ENCODE measurements at regions not wholly inside any gene's neighbourhood (a gene's known extent, or its start where the extent isn't known, plus 50 kb on each side); places are given as distances from the start of the nearest gene placed in this dataset.
A peak's percentile ranks its signal among the peaks of the same experiment; 100 is the strongest.

- Mint-ChIP-seq H3K27me3 (ENCODE audit: low read depth) (peaks cover 14% of the 10 kb centered on the region), H3K4me1 (ENCODE audit: low read depth) (peaks cover 2% of the 10 kb centered on the region), H3K27ac (no peak overlapping the region), H3K9me3 (no peaks in the 10 kb centered on the region), H3K4me3 (no peak overlapping the region), H3K36me3 (ENCODE audit: low read depth) (no peaks in the 10 kb centered on the region)
- intact Hi-C loops (cut with micrococcal nuclease) = loop anchor here (1.0 kb wide), 2 partner anchors 374 to 431 kb away; no protein-coding TSS in a partner anchor
- peak; percentile 43 for DNase-seq
- CTCF ChIA-PET = interaction anchor here (1.2 kb wide), 1 partner anchor 373 kb away, joined by 3 read pairs; no protein-coding TSS in a partner anchor
Measured at GRCh38 chr20:58028123-58028522, 200.3 kb downstream of the ANKRD60 start.

- H3K4me1 Mint-ChIP-seq (ENCODE audit: low read depth) = no peaks in the 10 kb centered on the region
- DNase-seq = no peak
- intact Hi-C loops (cut with micrococcal nuclease) = no loop called here
- H3K27me3 Mint-ChIP-seq (ENCODE audit: low read depth) = peaks cover 14% of the 10 kb centered on the region
- no peaks in the 10 kb centered on the region for H3K9me3 Mint-ChIP-seq
- CTCF ChIA-PET = interaction anchor here (0.6 kb wide), 2 partner anchors 128 to 175 kb away, joined by 3 to 4 read pairs; no protein-coding TSS in a partner anchor
- H3K27ac Mint-ChIP-seq = no peak overlapping the region
- no peaks in the 10 kb centered on the region for H3K36me3 Mint-ChIP-seq (ENCODE audit: low read depth)
- no peak overlapping the region for H3K4me3 Mint-ChIP-seq
Measured at GRCh38 chr20:58026361-58026760, 202.1 kb downstream of the ANKRD60 start.

GRCh38 chr20:58025233-58025632, 203.2 kb downstream of the ANKRD60 start:
- DNase-seq = no peak
- Mint-ChIP-seq H3K36me3 (ENCODE audit: low read depth) (no peaks in the 10 kb centered on the region), H3K9me3 (no peaks in the 10 kb centered on the region), H3K4me3 (no peak overlapping the region), H3K4me1 (ENCODE audit: low read depth) (no peaks in the 10 kb centered on the region), H3K27me3 (ENCODE audit: low read depth) (peaks cover 16% of the 10 kb centered on the region), H3K27ac (no peak overlapping the region)
- intact Hi-C loops (cut with micrococcal nuclease) = no loop called here
- CTCF ChIA-PET = no interaction called here

GRCh38 chr20:58024241-58024721, 204.2 kb downstream of the ANKRD60 start:
- no peak for DNase-seq
- H3K4me1 Mint-ChIP-seq (ENCODE audit: low read depth) = no peaks in the 10 kb centered on the region
- H3K27me3 Mint-ChIP-seq (ENCODE audit: low read depth) = peaks cover 11% of the 10 kb centered on the region
- H3K27ac Mint-ChIP-seq = no peak overlapping the region
- H3K4me3 Mint-ChIP-seq = no peak overlapping the region
- no peaks in the 10 kb centered on the region for H3K36me3 Mint-ChIP-seq (ENCODE audit: low read depth)
- intact Hi-C loops (cut with micrococcal nuclease) = no loop called here
- CTCF ChIA-PET = interaction anchor here (0.9 kb wide), 1 partner anchor 9 kb away, joined by 3 read pairs; no protein-coding TSS in a partner anchor
- H3K9me3 Mint-ChIP-seq = no peaks in the 10 kb centered on the region

GRCh38 chr20:58023781-58024180, 204.7 kb downstream of the ANKRD60 start:
- intact Hi-C loops (cut with micrococcal nuclease) = no loop called here

GRCh38 chr20:58023346-58023745, 205.1 kb downstream of the ANKRD60 start:
- no peak for DNase-seq
- no peaks in the 10 kb centered on the region for H3K9me3 Mint-ChIP-seq
- CTCF ChIA-PET = no interaction called here
- H3K4me3 Mint-ChIP-seq = no peak overlapping the region
- no peaks in the 10 kb centered on the region for H3K4me1 Mint-ChIP-seq (ENCODE audit: low read depth)
- peaks cover 5% of the 10 kb centered on the region for H3K27me3 Mint-ChIP-seq (ENCODE audit: low read depth)
- no peak overlapping the region for H3K27ac Mint-ChIP-seq
- intact Hi-C loops (cut with micrococcal nuclease) = no loop called here
- no peaks in the 10 kb centered on the region for H3K36me3 Mint-ChIP-seq (ENCODE audit: low read depth)

More at GRCh38 chr20:58023781-58024180, 204.7 kb downstream of the ANKRD60 start:
- no peak overlapping the region for H3K27ac Mint-ChIP-seq
- H3K4me3 Mint-ChIP-seq = no peak overlapping the region
- DNase-seq = no peak
- H3K4me1 Mint-ChIP-seq (ENCODE audit: low read depth) = no peaks in the 10 kb centered on the region
- H3K27me3 Mint-ChIP-seq (ENCODE audit: low read depth) = peaks cover 8% of the 10 kb centered on the region
- CTCF ChIA-PET = interaction anchor here (0.9 kb wide), 1 partner anchor 9 kb away, joined by 3 read pairs; no protein-coding TSS in a partner anchor
- no peaks in the 10 kb centered on the region for H3K9me3 Mint-ChIP-seq
- H3K36me3 Mint-ChIP-seq (ENCODE audit: low read depth) = no peaks in the 10 kb centered on the region

GRCh38 chr20:58022711-58023110, 205.7 kb downstream of the ANKRD60 start:
- H3K36me3 Mint-ChIP-seq (ENCODE audit: low read depth) = no peaks in the 10 kb centered on the region
- DNase-seq = no peak
- H3K9me3 Mint-ChIP-seq = no peaks in the 10 kb centered on the region
- intact Hi-C loops (cut with micrococcal nuclease) = no loop called here
- CTCF ChIA-PET = no interaction called here
- peaks cover 5% of the 10 kb centered on the region for H3K27me3 Mint-ChIP-seq (ENCODE audit: low read depth)
- no peak overlapping the region for H3K4me3 Mint-ChIP-seq
- H3K27ac Mint-ChIP-seq = no peak overlapping the region
- peaks cover 5% of the 10 kb centered on the region for H3K4me1 Mint-ChIP-seq (ENCODE audit: low read depth)

GRCh38 chr20:58021481-58021880, 207.0 kb downstream of the ANKRD60 start:
- no peak overlapping the region for H3K4me3 Mint-ChIP-seq
- no peak overlapping the region for H3K27ac Mint-ChIP-seq
- DNase-seq = no peak
- peaks cover 5% of the 10 kb centered on the region for H3K27me3 Mint-ChIP-seq (ENCODE audit: low read depth)
- intact Hi-C loops (cut with micrococcal nuclease) = no loop called here
- CTCF ChIA-PET = no interaction called here
- H3K4me1 Mint-ChIP-seq (ENCODE audit: low read depth) = peaks cover 6% of the 10 kb centered on the region
- no peaks in the 10 kb centered on the region for H3K9me3 Mint-ChIP-seq
- no peaks in the 10 kb centered on the region for H3K36me3 Mint-ChIP-seq (ENCODE audit: low read depth)

GRCh38 chr20:58020656-58021454, 207.6 kb downstream of the ANKRD60 start:
- intact Hi-C loops (cut with micrococcal nuclease) = no loop called here
- no peak overlapping the region for H3K27ac Mint-ChIP-seq
- no peaks in the 10 kb centered on the region for H3K9me3 Mint-ChIP-seq
- peaks cover 6% of the 10 kb centered on the region for H3K4me1 Mint-ChIP-seq (ENCODE audit: low read depth)
- H3K27me3 Mint-ChIP-seq (ENCODE audit: low read depth) = peaks cover 5% of the 10 kb centered on the region
- CTCF ChIA-PET = no interaction called here
- DNase-seq = no peak
- H3K4me3 Mint-ChIP-seq = no peak overlapping the region
- H3K36me3 Mint-ChIP-seq (ENCODE audit: low read depth) = no peaks in the 10 kb centered on the region

- H3K4me1 Mint-ChIP-seq (ENCODE audit: low read depth) = peaks cover 9% of the 10 kb centered on the region
Measured at GRCh38 chr20:58019850-58020625, 208.4 kb downstream of the ANKRD60 start.

GRCh38 chr20:58019027-58019849, 209.2 kb downstream of the ANKRD60 start:
- no peak overlapping the region for H3K27ac Mint-ChIP-seq
- H3K4me3 Mint-ChIP-seq = no peak overlapping the region
- no peaks in the 10 kb centered on the region for H3K9me3 Mint-ChIP-seq
- no peaks in the 10 kb centered on the region for H3K36me3 Mint-ChIP-seq (ENCODE audit: low read depth)
- intact Hi-C loops (cut with micrococcal nuclease) = no loop called here
- CTCF ChIA-PET = no interaction called here
- peaks cover 10% of the 10 kb centered on the region for H3K27me3 Mint-ChIP-seq (ENCODE audit: low read depth)
- H3K4me1 Mint-ChIP-seq (ENCODE audit: low read depth) = peaks cover 17% of the 10 kb centered on the region
- no peak for DNase-seq

More at GRCh38 chr20:58019850-58020625, 208.4 kb downstream of the ANKRD60 start:
- no peaks in the 10 kb centered on the region for H3K36me3 Mint-ChIP-seq (ENCODE audit: low read depth)
- H3K9me3 Mint-ChIP-seq = no peaks in the 10 kb centered on the region
- CTCF ChIA-PET = no interaction called here
- no peak overlapping the region for H3K4me3 Mint-ChIP-seq
- intact Hi-C loops (cut with micrococcal nuclease) = no loop called here
- H3K27me3 Mint-ChIP-seq (ENCODE audit: low read depth) = peaks cover 8% of the 10 kb centered on the region
- DNase-seq = no peak
- no peak overlapping the region for H3K27ac Mint-ChIP-seq

- CTCF ChIA-PET = no interaction called here
- Mint-ChIP-seq H3K36me3 (ENCODE audit: low read depth) (no peaks in the 10 kb centered on the region), H3K4me3 (no peak overlapping the region), H3K27ac (no peak overlapping the region), H3K27me3 (ENCODE audit: low read depth) (peaks cover 10% of the 10 kb centered on the region), H3K9me3 (no peaks in the 10 kb centered on the region), H3K4me1 (ENCODE audit: low read depth) (peaks cover 21% of the 10 kb centered on the region)
- intact Hi-C loops (cut with micrococcal nuclease) = no loop called here
- DNase-seq = no peak
Measured at GRCh38 chr20:58018590-58018989, 209.9 kb downstream of the ANKRD60 start.
